GM23338 (cell line): ENCODE measurements at regions not wholly inside any gene's neighbourhood (a gene's known extent, or its start where the extent isn't known, plus 50 kb on each side); places are given as distances from the start of the nearest gene placed in this dataset.

Experiments used
- ATAC-seq: fragments of 200-7000 bp; cut with Tn5 transposase; 3 replicates; pipeline ENCODE4 v1.9.1; 2020
- DNase-seq: peaks from one replicate; pipeline ENCODE4 v3.0.0-alpha.2; 2015; ENCODE audit warnings: low spot score
- H2AFZ ChIP-seq: fragments of 200-600 bp; sonication (generic); 2 replicates; pipeline ENCODE4 v1.8.0; 2016; ENCODE audit warnings: antibody characterized with exemption, mild to moderate bottlenecking, moderate library complexity
- H3F3A ChIP-seq: fragments of 200-600 bp; sonication (generic); replicated peaks from 2 replicates; pipeline ENCODE4 v1.8.0; 2017; ENCODE audit warnings: antibody characterized with exemption, mixed run types, low read depth
- H3K27ac ChIP-seq: fragments of 200-600 bp; sonication (generic); 2 replicates; pipeline ENCODE4 v1.6.1; 2016; ENCODE audit warnings: low read depth
- H3K27me3 ChIP-seq: fragments of 200-600 bp; sonication (generic); 2 replicates; pipeline ENCODE4 v1.8.0; 2016; ENCODE audit warnings: mild to moderate bottlenecking, mixed run types, moderate library complexity; ENCODE audit not compliant: insufficient read depth
- H3K36me3 ChIP-seq: fragments of 200-600 bp; sonication (generic); 2 replicates; pipeline ENCODE4 v1.8.0; 2016; ENCODE audit warnings: mild to moderate bottlenecking; ENCODE audit not compliant: insufficient read depth
- H3K4me1 ChIP-seq: fragments of 200-600 bp; sonication (generic); 2 replicates; pipeline ENCODE4 v1.8.0; 2016; ENCODE audit warnings: mild to moderate bottlenecking, moderate library complexity; ENCODE audit not compliant: insufficient read depth
- H3K4me2 ChIP-seq: fragments of 200-600 bp; sonication (generic); 2 replicates; pipeline ENCODE4 v1.7.1; 2017; ENCODE audit warnings: mixed run types
- H3K4me3 ChIP-seq: fragments of 200-600 bp; sonication (generic); 2 replicates; pipeline ENCODE4 v1.6.1; 2016; ENCODE audit warnings: mixed run types
- H3K79me2 ChIP-seq: fragments of 200-600 bp; sonication (generic); replicated peaks from 2 replicates; pipeline ENCODE4 v1.8.0; 2017; ENCODE audit warnings: mild to moderate bottlenecking; ENCODE audit not compliant: insufficient read depth
- H3K9me2 ChIP-seq: fragments of 200-600 bp; sonication (generic); 2 replicates; pipeline ENCODE4 v1.8.0; 2017; ENCODE audit not compliant: insufficient read depth
- H4K20me1 ChIP-seq: fragments of 200-600 bp; sonication (generic); replicated peaks from 2 replicates; pipeline ENCODE4 v1.8.0; 2017; ENCODE audit warnings: mild to moderate bottlenecking; ENCODE audit not compliant: insufficient read depth
- H3K27ac Mint-ChIP-seq: 2 replicates; pipeline ENCODE4 v1.8.0; 2020; ENCODE audit warnings: inconsistent platforms, mild to moderate bottlenecking, moderate library complexity, mixed read lengths
- H3K27me3 Mint-ChIP-seq: 3 replicates; pipeline ENCODE4 v1.8.0; 2022; ENCODE audit warnings: low read depth, mild to moderate bottlenecking, moderate library complexity, mixed read lengths, inconsistent platforms; ENCODE audit not compliant: insufficient read depth, poor library complexity
- H3K36me3 Mint-ChIP-seq: 3 replicates; pipeline ENCODE4 v1.8.0; 2021; ENCODE audit warnings: low read depth, mild to moderate bottlenecking, inconsistent platforms, moderate library complexity, mixed read lengths
- H3K4me1 Mint-ChIP-seq: 3 replicates; pipeline ENCODE4 v1.8.0; 2020; ENCODE audit warnings: mild to moderate bottlenecking, inconsistent platforms, mixed read lengths
- H3K4me3 Mint-ChIP-seq: 3 replicates; pipeline ENCODE4 v1.8.0; 2021; ENCODE audit warnings: moderate library complexity, mild to moderate bottlenecking, inconsistent platforms, mixed read lengths
- H3K9me3 Mint-ChIP-seq: 3 replicates; pipeline ENCODE4 v1.8.0; 2020; ENCODE audit warnings: moderate library complexity, mild to moderate bottlenecking, inconsistent platforms, mixed read lengths
- CREB1 ChIP-seq: fragments of 250-450 bp; sonication (Bioruptor Pico); IDR thresholded peaks from 2 replicates; pipeline ENCODE4 v1.5.0; 2020; ENCODE audit warnings: low read depth, mild to moderate bottlenecking, moderate library complexity
- CTCF ChIP-seq, 2 experiments: fragments of 200-600 bp in 1 of 2; sonication (generic) in 1 of 2; conservative IDR thresholded peaks; 2 replicates each; pipeline versions ENCODE4 v1.5.1 to v1.6.1; 2016 to 2017; ENCODE audit warnings: antibody characterized with exemption in 2 of 2, low read depth in 2 of 2, mild to moderate bottlenecking in 2 of 2, moderate library complexity in 1 of 2
- EZH2 ChIP-seq: fragments of 200-600 bp; sonication (generic); IDR thresholded peaks from one replicate; pipeline ENCODE4 v1.8.0; 2017; ENCODE audit warnings: antibody characterized with exemption, mild to moderate bottlenecking, low read depth; ENCODE audit not compliant: unreplicated experiment
- JUNB ChIP-seq: IDR thresholded peaks from one replicate; pipeline ENCODE4 v1.6.1; 2016; ENCODE audit warnings: antibody characterized with exemption; ENCODE audit not compliant: unreplicated experiment
- ZNF114 ChIP-seq: fragments of 250-450 bp; sonication (Bioruptor Pico); IDR thresholded peaks from 2 replicates; pipeline ENCODE4 v1.5.0; 2020; ENCODE audit warnings: mild to moderate bottlenecking, moderate library complexity
- ZNF331 ChIP-seq: fragments of 250-450 bp; sonication (Bioruptor Pico); IDR thresholded peaks from 2 replicates; pipeline ENCODE4 v1.5.0; 2020; ENCODE audit warnings: low read depth, mild to moderate bottlenecking, moderate library complexity
- TF ChIP-seq, protein P1 (sequence below): fragments of 250-450 bp; sonication (Bioruptor Pico); IDR thresholded peaks from 2 replicates; pipeline ENCODE4 v1.5.0; 2020; ENCODE audit warnings: mild to moderate bottlenecking, moderate library complexity

DNA sequence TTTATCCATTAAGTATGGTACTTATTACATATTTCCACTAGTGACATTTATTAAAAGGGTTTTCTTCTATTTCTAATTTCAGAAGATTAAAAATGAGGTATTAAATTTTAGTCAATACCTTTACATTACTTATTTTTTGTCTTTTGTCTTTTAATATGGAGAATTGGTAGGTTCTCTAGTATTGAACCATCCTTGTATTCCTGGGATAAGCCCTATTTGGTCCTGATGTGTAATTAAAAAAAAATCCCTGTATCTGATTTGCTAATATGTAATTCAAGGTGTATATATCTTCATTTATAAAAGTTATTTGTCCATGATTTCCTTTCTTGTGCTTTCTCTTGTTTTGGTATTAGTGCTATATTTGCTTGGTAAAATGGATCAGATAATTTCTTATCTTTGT lies 153.7 kb downstream of the TRMT11 start (continued):
- TF ChIP-seq, protein P1, sequence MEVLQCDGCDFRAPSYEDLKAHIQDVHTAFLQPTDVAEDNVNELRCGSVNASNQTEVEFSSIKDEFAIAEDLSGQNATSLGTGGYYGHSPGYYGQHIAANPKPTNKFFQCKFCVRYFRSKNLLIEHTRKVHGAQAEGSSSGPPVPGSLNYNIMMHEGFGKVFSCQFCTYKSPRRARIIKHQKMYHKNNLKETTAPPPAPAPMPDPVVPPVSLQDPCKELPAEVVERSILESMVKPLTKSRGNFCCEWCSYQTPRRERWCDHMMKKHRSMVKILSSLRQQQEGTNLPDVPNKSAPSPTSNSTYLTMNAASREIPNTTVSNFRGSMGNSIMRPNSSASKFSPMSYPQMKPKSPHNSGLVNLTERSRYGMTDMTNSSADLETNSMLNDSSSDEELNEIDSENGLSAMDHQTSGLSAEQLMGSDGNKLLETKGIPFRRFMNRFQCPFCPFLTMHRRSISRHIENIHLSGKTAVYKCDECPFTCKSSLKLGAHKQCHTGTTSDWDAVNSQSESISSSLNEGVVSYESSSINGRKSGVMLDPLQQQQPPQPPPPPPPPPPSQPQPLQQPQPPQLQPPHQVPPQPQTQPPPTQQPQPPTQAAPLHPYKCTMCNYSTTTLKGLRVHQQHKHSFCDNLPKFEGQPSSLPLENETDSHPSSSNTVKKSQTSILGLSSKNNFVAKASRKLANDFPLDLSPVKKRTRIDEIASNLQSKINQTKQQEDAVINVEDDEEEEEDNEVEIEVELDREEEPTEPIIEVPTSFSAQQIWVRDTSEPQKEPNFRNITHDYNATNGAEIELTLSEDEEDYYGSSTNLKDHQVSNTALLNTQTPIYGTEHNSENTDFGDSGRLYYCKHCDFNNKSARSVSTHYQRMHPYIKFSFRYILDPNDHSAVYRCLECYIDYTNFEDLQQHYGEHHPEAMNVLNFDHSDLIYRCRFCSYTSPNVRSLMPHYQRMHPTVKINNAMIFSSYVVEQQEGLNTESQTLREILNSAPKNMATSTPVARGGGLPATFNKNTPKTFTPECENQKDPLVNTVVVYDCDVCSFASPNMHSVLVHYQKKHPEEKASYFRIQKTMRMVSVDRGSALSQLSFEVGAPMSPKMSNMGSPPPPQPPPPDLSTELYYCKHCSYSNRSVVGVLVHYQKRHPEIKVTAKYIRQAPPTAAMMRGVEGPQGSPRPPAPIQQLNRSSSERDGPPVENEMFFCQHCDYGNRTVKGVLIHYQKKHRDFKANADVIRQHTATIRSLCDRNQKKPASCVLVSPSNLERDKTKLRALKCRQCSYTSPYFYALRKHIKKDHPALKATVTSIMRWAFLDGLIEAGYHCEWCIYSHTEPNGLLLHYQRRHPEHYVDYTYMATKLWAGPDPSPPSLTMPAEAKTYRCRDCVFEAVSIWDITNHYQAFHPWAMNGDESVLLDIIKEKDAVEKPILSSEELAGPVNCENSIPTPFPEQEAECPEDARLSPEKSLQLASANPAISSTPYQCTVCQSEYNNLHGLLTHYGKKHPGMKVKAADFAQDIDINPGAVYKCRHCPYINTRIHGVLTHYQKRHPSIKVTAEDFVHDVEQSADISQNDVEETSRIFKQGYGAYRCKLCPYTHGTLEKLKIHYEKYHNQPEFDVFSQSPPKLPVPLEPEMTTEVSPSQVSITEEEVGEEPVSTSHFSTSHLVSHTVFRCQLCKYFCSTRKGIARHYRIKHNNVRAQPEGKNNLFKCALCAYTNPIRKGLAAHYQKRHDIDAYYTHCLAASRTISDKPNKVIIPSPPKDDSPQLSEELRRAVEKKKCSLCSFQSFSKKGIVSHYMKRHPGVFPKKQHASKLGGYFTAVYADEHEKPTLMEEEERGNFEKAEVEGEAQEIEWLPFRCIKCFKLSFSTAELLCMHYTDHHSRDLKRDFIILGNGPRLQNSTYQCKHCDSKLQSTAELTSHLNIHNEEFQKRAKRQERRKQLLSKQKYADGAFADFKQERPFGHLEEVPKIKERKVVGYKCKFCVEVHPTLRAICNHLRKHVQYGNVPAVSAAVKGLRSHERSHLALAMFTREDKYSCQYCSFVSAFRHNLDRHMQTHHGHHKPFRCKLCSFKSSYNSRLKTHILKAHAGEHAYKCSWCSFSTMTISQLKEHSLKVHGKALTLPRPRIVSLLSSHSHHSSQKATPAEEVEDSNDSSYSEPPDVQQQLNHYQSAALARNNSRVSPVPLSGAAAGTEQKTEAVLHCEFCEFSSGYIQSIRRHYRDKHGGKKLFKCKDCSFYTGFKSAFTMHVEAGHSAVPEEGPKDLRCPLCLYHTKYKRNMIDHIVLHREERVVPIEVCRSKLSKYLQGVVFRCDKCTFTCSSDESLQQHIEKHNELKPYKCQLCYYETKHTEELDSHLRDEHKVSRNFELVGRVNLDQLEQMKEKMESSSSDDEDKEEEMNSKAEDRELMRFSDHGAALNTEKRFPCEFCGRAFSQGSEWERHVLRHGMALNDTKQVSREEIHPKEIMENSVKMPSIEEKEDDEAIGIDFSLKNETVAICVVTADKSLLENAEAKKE (CRISPR knock-in tag) = no peak
- TF ChIP-seq ZNF331 (CRISPR knock-in tag) (no peak), CREB1 (CRISPR knock-in tag) (no peak)

DNA sequence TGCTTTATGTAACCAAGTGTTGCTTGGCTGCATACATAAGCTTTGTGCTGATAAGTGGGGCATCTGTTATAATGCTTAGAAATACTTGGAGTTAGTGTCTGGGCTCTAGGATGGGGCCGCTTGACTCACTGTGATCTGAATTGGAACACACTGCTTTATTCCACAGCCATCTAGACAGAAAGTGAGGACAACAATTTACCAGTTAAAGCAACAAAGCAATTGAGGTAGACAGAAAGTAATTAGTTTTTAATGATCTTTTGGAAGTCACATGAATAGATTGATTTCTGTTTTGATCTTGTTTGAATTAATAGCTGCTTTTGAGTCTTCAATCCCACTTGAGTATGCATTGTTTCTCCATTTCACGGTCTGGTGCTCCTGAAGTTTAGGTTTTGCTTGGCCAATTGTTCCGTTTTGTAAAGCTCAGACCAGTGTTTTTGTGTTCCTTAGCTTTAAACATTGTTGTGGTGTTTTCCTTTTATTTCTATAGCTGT lies 157.5 kb downstream of the TRMT11 start:
- no peaks in the 10 kb centered on the region for H3K9me2 ChIP-seq
- H3K27ac ChIP-seq = no peak overlapping the region
- no peaks in the 10 kb centered on the region for H3K27me3 Mint-ChIP-seq
- H3K4me3 Mint-ChIP-seq = no peak overlapping the region
- H3K79me2 ChIP-seq = no peaks in the 10 kb centered on the region
- no peak for DNase-seq
- H3K4me1 Mint-ChIP-seq = peaks cover 4% of the 10 kb centered on the region; the same call in 1 of the 3 replicates
- H3K4me1 ChIP-seq = peaks cover 11% of the 10 kb centered on the region; the same call in 1 of the 2 replicates
- no peak overlapping the region for H3K4me2 ChIP-seq
- no peak overlapping the region for H3K27ac Mint-ChIP-seq
- H4K20me1 ChIP-seq = no peaks in the 10 kb centered on the region
- no peaks in the 10 kb centered on the region for H3K36me3 Mint-ChIP-seq
- no peaks in the 10 kb centered on the region for H3K27me3 ChIP-seq
- H3F3A ChIP-seq = no peaks in the 10 kb centered on the region
- H3K9me3 Mint-ChIP-seq = no peaks in the 10 kb centered on the region
- H3K36me3 ChIP-seq = no peaks in the 10 kb centered on the region
- no peak overlapping the region for H3K4me3 ChIP-seq
- ATAC-seq = peak; percentile 44; the same call in 2 of the 3 replicates
- H2AFZ ChIP-seq = no peak overlapping the region
- TF ChIP-seq EZH2 (no peak), ZNF114 (CRISPR knock-in tag) (no peak), JUNB (no peak), CTCF (conservative IDR thresholded peaks at IDR 0.05; ENCODE audit: low read depth in 2 of 2) (no peak)
- TF ChIP-seq, protein P1 (CRISPR knock-in tag) = no peak
